GM18505 (cell line): ENCODE measurements at regions not wholly inside any gene's neighbourhood (a gene's known extent, or its start where the extent isn't known, plus 50 kb on each side); places are given as distances from the start of the nearest gene placed in this dataset.
"Not testable (repeated sequence)": the region's sequence is repeated elsewhere in the genome, so short reads cannot be mapped to it uniquely, and the experiment has no call there.

Experiments used
- ATAC-seq: cut with Tn5 transposase; IDR thresholded peaks from one replicate; pipeline ENCODE4 v1.9.1; 2021; ENCODE audit not compliant: unreplicated experiment
- POLR2A ChIP-seq: IDR thresholded peaks from 4 replicates; pipeline ENCODE4 v1.6.1; 2011; ENCODE audit warnings: borderline replicate concordance; ENCODE audit not compliant: insufficient read depth, insufficient read length; ENCODE audit errors: extremely low read depth

- ATAC-seq: no peak
- no peak for TF ChIP-seq POLR2A
These were observed 117.8 kb upstream of the ENPP6 start for GRCh38 chr4:184335520-184335919.

- not testable (repeated sequence) for ATAC-seq
These were observed 115.8 kb upstream of the ENPP6 start for GRCh38 chr4:184333446-184333845.

DNA sequence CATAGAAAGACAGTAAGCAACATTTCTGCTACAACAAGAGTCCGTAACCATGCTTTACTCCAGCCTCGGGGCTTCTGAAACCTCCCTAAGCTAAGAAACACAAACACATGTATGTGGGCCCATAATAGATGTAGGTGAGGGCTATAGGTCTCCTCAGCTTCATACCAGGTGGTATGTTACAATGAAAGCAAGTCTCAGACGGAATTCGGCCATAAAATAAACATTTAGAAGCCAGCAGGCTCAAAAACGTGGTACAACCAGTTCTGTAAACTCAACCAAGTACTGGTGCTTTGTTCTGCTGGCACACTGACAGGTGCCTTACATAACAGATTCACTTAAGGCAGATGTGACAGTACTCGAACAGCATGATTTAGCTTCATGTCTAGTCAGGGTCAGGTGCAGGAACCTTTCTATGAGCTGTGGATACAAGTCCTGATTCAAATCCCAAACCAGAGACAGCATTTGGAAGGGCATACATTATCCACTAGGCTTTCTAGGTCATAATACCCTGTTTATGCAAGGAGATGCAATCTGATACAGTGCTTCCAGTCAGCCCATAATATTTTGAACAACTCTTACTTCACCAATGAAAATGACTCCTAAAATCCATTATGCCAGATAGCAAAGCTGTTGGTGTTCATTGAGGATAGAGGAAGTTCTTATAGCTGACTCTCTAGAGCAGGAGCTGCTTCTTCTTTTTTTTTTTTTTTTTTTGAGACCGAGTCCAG, 113.8 kb upstream of the ENPP6 start:
- no peak for ATAC-seq

DNA sequence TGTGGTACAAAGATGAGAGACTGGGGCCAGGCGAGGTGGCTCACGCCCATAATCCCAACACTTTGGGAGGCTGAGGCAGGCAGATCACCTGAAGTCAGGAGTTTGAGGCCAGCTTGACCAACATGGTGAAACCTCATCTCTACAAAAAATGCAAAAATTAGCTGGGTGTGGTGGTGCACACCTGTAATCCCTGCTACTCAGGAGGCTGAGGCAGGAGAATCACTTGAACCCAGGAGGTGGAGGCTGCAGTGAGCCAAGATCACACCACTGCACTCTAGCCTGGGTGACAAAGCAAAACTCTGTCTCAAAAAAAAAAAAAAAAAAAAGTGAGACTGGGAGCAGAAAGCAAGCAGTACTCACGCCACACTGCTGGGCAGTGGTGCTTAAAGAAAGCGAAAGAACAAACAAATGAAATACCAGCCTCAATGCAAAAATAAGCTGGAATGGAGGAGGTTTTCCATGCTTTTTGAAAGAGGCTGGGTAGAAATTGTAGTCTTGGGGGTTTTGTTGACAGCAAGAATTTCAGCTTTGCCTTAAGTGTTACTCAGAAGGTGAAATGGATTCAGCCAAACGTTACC, 112.9 kb upstream of the ENPP6 start:
- not testable (repeated sequence) for ATAC-seq

More for the DNA sequence above, 113.8 kb upstream of the ENPP6 start:
- peak; percentile 22 for TF ChIP-seq POLR2A

DNA sequence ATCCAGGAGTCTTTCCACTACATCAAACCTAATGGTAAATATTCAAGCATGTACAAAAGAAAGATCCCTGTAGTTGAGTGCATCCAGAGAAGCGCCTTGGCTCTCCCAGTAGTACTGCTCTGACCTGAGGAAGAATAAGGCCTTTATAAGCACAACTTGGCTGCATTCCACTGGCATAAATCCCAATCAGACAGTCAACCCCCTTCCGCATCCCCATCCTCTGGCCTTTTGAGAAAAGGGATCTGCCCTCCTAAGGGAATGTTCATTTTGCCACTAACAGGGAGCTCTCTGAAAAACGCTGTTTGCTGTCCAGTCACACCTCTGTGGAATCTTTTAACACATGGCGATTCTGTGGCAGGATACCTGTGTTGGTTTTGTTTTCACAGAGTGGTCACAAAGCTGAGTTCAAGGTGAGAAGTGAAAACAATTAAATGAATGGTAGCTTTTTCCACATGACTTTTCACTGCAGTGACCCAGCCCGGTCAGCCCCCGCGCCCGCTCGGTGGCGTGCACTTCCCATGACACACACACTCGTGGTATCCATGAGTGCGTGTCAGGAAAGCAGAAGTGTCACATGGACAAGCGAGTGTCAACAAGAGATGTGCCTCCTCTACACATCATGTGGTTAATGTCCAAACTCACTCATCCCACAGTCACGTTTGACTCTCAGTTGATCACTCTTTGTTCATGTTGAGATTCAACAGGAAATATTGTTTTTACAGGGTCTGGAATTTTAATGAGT, 112.2 kb upstream of the ENPP6 start:
- ATAC-seq: peak; percentile 64
- no peak for TF ChIP-seq POLR2A

DNA sequence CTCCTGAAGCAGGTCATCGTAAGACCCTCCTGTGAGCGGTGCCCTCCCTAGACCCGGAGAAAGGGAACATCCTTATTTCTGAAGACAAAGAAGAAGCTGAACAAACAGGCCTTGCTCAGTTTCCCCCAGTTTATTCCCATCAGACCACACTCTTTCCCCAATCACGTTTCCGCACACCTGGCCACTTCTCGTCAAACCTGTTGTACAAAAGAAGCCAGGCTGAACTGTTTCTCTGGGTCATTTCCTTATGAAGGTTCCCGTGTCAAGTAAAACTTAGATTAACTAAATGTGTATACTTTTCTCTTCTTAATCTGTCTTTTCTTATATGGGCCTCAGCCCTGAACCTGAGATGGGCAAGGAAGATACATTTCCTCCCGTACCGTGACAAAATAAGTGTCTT, 111.6 kb upstream of the ENPP6 start:
- no peak for TF ChIP-seq POLR2A
- ATAC-seq: no peak

DNA sequence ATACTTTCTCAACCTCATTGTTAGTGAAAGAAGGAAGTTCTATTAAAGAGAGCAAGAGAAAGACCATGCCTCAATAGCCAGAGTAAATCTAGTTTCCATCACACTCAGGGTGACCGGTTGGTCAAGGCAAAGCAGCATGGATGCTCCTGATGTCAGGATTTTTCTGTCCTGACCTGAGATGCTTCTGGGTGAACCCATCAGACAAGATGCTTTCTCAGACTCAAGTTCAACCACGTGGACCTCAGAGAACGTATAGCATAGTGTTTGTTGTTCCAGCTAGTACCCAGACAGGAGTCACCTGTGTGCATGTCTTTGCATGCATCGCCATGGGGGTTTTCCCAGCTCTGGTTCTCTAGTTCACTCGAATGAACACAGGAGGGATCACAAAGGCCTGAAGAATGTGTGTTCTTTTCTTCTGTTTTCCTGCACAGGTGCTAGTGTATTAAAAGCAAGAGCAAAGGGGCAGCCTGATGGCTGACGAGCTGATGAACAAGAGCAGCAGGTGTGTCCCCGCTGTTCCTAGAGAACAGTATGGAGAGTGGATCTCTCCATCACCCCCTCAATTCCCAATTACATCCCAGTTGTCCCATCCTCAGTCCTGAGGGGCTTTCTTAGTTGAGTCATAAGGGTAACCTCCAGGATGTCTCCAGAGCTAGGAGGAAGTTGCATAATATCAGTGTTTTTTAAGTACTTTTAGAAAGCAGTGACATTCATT, 110.5 kb upstream of the ENPP6 start:
- no peak for TF ChIP-seq POLR2A
- peak; percentile 74 for ATAC-seq

GRCh38 chr4:184324939-184325477, 107.3 kb upstream of the ENPP6 start:
- no peak for TF ChIP-seq POLR2A
- no peak for ATAC-seq

- no peak for ATAC-seq
- TF ChIP-seq POLR2A: no peak
These were observed 104.8 kb upstream of the ENPP6 start for GRCh38 chr4:184322328-184323025.

- no peak for ATAC-seq
- no peak for TF ChIP-seq POLR2A
These were observed 103.0 kb upstream of the ENPP6 start for GRCh38 chr4:184320631-184321030.

DNA sequence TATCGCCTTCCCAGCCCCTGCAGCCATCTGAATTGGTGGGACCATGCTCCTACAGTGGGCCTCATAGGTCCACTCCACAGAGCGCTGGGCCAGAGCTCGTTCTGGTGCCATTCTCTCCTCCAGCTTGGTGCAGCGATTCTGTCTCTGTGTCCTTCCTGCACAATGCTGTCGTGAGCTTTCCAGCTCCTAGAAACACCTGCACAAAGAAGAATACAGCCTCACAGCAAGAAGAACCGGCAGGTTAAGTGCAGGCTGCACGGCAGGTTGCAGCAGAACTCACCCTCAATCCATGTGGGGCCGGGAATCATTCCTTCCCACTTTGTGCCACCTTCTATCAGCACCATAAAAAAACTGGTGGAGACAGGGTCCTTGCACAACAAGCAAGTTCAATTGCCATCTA, 101.2 kb upstream of the ENPP6 start:
- no peak for ATAC-seq
- no peak for TF ChIP-seq POLR2A

GRCh38 chr4:184317234-184317918, 99.7 kb upstream of the ENPP6 start:
- TF ChIP-seq POLR2A: peak; percentile 25
- ATAC-seq: no peak
